HG03565 (cell line): ENCODE measurements at regions not wholly inside any gene's neighbourhood (a gene's known extent, or its start where the extent isn't known, plus 50 kb on each side); places are given as distances from the start of the nearest gene placed in this dataset.

Experiments
- ATAC-seq: cut with Tn5 transposase; IDR thresholded peaks from one replicate; pipeline ENCODE4 v1.9.1; 2021; ENCODE audit warnings: mild to moderate bottlenecking, moderate library complexity; ENCODE audit not compliant: unreplicated experiment

DNA sequence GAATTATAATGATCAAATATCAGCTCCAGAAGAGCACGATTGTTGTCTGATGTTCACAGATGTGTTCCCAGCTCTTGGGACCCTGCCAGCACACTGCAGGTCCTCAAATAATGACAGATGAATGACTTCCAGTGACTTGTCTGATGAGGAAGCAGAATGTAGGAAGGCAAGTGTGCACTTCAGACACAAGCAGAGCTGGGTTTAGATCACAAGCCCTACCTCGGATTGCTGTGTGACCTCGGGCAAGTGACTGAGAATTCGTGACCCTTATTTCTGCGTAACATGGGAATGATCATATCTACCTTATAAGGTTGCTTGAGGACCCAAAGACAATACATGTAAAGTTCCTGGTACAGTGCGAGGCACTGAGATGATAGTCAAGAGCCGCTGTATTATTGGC is 182.2 kb downstream of the ABCC12 start:
- ATAC-seq: no peak

DNA sequence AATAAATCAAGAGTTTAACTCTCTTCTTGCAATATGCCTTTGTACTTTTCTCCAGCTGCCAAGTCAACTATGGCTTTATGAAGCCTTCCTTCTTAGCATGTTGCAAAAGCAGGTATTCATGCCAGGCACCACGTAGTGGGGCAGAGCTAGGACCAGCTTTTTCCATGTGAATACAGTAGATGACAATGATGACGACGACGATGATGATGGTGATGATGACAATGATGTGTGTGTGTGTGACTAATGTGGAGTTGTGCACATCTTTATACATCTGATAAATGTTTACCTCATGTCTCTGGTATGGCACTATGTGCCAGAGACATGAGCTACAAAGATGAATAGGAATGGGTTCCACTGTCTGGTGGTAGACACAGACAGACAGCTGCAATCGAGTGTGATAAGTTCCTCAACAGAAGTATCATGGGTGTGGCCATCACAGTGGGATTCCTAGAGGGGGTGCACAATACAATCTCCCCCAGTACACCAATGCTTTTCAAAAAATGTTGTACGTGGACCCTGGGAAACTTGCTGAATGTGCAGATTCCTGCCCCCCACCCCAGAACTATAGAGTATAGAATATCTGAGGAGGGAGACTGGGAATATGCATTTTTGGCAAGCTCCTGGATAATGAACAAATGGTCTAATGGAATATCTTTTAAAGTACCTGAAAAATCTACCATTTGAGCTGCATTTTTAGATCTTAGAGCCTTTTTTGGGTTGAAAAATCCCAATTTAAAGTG is 183.4 kb downstream of the ABCC12 start:
- no peak for ATAC-seq

DNA sequence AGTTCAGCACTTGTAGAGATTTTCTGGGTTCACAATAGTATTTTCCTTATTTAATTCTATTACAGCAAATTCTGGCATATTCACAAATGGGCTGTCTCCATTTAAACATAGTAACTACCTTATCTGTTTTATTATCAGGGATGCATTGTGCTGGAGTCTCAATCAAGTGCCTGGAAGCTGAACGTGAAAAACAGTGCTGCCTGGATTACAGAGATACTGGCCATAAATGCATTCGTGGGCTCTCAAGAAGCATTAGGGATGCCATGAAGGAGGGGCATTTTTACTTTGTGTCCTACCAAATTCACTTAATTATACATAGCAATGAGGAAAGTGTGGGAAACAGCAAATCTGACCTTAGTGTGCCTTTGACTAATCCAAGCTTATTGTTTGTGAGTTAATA is 184.6 kb downstream of the ABCC12 start:
- ATAC-seq: no peak

DNA sequence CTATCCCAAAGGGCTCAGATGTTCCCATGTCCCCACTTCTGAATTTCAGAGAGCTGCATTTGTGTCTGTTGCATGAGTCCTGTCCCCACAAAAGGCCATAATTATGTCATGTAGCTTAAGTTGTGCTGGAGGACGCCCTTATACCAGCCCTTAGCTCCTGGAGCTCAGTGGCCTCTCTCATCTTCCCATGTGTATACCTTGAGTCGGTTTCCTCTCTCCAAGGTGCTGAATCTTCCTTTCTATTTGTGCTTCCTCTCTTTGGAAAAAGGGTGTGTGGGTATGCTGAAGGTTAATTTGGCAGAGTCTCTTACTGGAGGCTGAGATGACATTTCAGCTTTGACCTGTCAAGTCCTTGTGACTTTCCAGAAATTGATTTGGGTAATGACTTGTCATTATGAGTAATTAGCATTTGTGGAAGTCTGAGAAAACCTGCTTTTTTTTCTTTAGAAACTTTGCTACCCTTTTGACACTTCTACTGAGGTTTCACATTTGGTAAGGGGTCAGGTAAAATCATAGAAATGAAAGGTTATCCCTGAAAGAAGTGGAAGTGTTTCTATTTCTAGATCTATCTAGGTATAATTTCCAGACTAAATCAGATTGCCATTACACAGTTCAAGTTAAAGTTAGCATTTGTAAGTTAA is 185.4 kb downstream of the ABCC12 start:
- no peak for ATAC-seq

DNA sequence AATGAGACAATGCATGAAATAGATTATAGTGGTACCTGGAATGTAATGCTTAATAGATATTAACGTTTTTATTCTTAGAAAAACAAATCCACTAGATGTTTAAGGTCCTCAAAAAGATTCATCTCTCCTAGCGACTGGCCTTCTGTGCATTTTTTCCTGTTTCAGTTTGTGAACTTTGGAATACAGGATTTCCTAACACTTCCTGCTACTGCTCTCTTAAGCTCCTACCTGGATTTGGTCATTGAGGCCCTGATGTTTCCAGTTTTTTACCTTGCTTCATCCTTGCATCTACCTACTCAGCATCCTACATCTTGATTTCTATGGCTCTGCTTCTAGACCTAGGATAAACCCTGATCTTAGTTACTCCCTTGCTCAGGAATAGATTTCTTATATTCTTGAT is 188.4 kb downstream of the ABCC12 start:
- no peak for ATAC-seq

DNA sequence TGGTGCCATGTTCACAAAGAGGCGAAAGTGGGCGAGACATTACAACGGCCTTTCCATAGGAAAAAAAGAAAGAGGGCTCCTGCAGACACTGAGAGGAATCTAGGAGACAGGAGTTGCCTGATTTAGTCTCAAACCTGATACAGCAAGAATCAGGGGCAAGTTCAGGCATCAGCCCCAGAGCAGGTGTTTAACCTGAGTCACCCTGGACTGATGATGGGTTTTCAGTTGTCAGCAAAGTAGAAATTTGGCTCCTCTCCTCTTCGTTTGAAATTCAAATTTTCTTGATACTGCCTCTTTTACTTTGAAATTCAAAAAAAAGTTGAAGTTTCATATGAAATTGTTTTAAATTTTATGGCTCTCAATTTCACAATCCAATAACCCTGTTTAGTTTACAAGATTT is 189.5 kb downstream of the ABCC12 start:
- no peak for ATAC-seq

DNA sequence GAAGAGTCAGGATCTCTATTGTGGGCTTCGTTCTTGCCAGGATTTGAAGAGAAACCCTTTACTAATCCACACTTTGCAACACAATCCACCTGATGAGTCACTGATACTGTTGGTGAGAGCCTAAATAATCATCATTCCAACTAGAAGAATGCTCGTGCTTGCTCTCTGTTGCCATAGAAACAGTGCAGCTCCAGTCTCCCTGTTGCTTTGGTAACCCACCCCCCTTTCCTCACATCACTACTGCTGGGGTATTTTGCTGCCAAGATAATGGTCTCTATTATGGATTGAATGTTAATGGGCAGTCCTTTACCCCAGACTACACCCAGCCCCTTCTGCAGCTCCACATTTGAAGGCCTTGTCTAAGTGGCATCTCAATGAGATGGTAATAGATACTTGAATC is 190.4 kb downstream of the ABCC12 start:
- ATAC-seq: no peak

DNA sequence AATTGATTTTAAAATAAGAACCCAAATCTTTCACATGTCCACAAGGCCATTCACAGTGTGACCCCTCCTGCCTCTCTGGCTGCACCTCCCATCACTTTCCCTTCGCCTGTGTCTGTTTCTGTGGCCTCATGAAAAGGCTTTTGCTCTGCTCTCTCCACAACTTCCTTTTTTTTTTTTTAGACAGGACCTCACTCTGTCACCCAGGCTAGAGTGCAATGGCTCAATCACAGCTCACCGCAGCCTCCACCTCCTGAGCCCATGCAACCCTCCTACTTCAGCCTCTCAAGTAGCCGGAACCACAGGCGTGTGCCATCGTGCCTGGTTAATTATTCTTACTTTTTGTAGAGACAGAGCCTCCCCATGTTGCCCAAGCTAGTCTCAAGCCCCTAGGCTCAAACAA is 197.1 kb downstream of the ABCC12 start:
- no peak for ATAC-seq

DNA sequence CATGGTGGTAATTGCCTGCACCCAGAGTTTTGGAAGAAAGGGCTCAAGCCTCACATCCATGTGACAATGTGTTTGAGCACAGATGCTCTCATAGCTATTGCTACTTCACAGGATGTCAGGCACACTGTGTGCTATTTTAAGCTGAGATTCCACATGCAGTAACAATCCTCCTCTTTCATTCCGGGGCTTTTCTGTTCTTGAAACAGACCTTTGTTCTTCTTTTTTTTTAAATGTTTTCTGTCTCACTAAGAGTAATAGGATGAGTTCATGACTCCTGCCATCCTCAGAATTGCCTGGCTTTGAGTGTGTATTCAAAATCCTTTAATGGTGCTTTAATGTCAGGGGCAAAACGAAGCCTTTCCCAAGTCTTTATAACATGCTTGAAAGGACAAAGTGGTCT is 198.9 kb downstream of the ABCC12 start:
- ATAC-seq: no peak

DNA sequence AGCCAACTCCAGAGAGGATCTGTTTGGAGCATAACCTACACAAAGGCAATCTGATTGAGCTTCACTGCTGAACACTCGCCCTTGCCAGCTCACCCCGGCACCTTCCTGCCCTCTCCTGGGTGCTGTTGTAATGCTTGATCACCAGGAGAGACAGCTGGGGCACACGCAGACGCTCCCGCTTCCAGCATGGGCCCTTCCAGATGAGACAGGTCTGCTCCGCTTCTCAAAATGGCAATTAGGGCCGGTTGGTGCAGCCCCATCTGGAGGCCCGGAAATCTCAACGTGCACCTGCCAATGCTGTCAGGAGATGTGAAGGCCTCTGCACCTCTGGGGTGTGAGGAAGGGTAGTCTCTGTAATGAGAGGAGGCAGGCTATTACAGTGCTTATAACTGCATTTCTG is 206.1 kb downstream of the ABCC12 start:
- ATAC-seq: no peak

DNA sequence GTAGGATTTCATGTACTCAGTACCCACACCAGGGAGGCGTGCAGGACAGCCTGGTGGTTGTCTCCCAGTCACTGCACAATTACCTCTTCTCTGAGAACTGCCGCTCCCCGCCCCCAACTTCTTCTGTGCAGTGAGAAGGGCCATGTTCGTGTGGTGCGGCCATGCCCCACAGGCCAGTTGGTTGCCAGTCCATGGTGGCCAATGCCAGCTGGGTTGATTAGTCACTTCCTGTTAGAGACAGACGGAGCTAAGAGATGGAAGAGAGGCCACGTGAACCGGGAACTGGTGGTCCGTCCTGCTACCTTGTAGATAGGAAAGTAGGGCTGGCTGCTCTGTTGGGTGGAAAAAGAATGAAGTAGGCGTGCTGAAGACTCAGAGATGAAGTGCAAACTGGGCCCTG is 206.5 kb downstream of the ABCC12 start:
- ATAC-seq: no peak

DNA sequence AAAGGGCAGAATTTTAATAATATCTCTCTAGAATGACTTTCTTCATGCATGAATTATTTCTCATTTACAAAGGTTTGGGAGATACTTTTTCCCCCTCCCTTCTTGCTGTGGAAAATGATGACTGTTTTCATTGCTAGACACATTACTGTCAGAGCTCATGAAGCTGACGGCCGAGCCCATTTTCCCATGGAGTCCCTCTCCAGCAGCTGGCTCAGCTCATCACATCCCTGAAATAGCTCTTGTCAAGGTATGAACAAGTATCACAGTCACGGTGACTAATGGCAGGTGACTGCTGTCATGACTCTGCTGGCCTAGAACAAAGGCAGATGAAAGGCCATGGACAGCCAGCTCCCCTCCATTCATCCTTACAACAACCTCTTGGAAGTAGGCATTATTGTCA is 208.1 kb downstream of the ABCC12 start:
- no peak for ATAC-seq

DNA sequence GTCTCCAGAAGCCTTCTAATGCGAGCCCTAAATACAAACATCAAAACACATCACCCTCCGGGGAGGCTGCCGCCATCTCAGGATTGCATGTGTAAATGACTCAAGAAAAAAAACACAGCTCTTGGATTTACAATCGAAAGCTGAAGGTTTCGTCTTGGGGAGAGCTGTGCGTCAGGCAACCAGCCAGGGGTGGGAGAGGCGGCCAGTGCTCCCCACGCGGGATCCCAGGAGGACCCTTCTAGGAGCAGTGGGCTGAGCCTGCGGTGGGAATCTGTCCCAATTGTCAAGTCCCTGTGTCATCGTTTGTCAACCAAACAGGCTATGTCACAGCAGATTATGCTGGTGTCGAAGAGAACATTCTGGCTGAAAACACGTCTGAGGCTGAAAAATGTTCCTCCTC is 209.7 kb downstream of the ABCC12 start:
- ATAC-seq: no peak

DNA sequence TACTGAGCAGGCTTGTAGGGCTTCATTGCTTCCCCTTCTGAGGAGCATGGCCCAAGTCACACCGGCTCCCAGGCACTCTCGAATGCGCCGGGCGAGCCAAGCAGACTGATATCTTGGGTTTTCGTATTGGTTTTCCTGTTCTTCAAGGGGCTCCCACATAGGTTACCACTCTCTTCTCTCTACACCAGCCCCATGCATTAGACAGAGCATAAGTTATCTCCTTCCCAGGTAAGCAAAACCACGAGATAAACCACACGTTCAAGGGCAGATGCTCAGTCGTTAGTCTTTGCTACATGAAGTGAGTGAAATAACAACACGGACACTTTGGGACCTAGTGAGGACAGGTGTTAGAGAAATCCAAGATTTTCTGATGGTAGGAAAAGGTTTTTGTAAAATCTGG is 211.2 kb downstream of the ABCC12 start:
- no peak for ATAC-seq

DNA sequence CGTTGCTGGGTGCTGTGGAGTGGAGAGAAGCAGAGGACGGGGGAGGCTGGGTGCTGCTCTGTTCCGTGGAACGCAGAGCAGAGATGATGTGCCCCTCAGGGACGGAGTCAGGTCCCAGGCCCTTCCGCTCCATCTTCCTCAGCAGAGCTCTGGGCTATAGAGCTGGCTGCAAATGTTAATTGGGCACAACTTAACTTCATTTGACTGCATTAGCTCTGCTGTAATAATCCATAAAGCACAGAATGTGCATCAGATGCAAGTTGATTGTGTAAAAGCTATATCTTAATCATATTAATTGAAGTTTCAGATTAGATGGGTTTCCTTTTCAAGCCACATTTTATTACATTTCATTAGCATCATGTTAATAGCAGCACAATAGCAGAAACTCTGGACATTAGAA is 212.6 kb downstream of the ABCC12 start:
- ATAC-seq: no peak

DNA sequence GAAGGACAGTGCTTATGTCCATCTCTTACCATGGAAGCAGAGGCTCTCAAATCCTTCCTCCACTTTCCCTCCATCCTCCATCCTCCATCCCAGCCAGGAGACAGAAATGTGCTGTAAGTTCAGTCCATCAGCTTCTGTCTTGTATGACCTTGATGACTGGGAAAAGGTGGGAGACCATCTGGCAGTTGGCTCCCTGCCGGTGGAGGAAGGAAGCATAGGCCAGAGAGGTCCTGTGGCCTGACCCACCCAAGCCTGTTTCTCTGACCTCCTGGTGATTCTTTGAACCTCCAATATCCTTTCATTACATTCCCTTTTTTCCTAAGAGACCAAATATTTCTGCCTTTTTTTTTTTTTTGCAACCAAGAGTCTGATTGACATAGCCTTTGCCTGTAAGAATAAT is 215.3 kb downstream of the ABCC12 start:
- no peak for ATAC-seq

DNA sequence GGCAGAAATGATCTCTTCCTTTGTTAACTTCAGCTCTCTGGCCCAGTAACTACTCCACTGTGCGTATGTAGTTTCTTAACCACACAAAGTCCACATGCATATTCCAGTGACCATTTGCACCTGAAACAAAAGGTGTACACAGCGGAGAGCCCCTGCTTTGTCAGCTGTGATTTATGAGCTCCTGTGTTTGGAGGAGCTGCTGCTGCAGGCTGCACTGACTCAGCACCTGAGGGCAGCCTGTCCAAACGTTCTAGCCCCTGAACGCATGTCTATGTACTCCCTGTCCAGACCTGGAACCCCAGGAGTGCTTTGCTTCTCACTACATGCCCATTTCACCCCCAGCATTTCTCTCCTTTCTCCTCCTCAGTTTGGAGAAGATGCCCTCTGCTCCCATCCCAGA is 216.1 kb downstream of the ABCC12 start:
- no peak for ATAC-seq

DNA sequence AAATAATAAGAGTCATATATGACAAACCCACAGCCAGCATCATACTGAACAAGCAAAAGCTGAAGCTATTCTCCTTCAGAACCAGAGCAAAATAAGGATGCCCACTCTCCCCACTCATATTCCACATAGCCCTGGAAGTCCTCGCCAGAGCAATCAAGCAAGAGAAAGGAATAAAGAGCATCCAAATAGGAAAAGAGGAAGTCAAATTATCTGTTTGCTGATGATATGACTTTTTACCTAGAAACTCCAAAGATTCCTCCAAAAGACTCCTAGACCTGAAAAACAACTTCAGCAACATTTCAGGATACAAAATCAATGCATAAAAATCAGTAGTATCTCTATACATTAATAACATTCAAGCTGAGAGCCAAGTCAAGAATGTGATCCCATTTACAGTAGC is 217.5 kb downstream of the ABCC12 start:
- ATAC-seq: no peak

DNA sequence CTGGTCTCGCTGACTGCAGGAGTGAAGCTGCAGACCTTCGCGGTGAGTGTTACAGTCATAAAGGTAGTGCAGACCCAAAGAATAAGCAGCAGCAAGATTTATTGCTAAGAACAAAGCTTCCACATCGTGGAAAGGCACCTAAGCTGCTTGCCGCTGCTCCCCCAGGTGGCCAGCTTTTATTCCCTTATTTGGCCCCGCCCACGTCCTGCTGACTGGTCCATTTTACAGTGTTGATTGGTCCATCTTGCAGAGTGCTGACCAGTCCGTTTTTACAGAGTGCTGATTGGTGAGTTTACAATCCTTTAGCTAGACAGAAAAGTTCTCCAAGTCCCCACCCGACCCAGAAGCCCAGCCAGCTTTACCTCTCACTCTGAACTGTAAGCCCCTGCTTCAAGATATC is 227.8 kb downstream of the ABCC12 start:
- no peak for ATAC-seq

DNA sequence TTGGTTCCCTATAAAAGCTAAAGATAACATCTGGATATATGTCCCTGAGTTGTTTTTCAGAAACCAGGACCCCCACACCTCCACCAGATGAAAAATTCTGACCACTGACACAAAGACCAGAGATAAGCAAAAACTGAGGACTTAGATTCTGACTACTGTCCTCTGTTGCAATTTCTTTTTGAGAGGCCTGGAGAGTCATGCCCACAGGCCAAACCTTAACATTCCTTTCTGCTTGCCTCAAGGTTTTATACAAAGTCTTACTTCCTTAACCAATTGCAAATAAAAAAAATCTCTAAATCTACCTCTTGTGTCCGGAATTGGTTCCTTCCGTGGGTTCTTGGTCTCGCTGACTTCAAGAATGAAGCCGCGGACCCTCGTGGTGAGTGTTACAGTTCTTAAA is 228.5 kb downstream of the ABCC12 start:
- ATAC-seq: no peak

DNA sequence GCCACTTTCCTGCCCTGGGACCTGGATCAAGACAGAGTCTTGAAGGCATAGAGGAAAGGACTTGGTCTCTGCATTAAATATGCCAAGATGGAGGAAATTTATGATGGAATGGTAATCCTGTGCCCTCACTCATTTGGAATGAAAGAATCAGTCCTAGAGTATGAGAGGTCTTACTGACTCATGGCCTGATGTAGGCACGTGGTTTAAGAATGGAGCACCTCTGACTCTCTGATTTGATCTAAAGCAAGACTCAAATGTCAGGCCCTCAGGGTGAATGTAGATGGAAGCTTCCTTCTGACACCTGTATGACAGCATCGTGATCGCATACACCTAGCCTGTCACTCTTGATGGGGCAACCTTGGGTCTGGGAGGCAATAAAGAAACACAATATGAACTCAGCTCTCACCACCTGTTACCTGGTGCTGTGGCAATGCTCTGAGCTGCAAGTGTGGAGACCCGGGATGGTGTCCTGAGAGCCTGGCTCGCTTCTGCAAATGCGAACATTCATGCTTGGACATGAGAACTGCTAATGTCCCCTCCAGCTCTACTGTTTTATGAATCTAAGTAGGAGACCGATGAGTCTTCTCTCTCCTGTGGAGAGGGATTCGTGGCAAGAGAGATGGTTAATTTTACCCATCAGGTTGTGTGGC is 229.9 kb downstream of the ABCC12 start:
- no peak for ATAC-seq

DNA sequence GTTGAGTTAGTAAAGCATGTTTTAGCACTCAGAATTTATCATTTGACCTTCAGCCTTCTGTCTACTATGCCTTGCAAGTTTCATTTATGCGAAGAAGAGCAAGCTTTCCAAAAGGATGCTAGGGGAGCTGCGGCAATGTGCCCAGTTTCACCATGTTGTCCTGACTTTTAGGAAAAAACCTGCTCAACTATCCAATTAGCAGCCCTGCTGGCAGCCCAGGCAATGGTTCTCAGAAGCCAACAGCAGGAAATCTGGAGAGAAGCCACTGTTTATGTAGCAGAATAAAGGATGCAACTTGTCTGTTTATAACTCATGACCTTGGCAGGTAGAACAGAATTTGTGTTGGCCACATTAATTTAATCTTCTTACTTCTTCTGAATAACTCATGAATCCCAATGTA is 230.8 kb downstream of the ABCC12 start:
- no peak for ATAC-seq
